HG03103 (cell line): ENCODE measurements at regions not wholly inside any gene's neighbourhood (a gene's known extent, or its start where the extent isn't known, plus 50 kb on each side); places are given as distances from the start of the nearest gene placed in this dataset.

Source experiments
- ATAC-seq: cut with Tn5 transposase; IDR thresholded peaks from one replicate; pipeline ENCODE4 v1.9.1; 2021; ENCODE audit warnings: low read depth; ENCODE audit not compliant: unreplicated experiment

DNA sequence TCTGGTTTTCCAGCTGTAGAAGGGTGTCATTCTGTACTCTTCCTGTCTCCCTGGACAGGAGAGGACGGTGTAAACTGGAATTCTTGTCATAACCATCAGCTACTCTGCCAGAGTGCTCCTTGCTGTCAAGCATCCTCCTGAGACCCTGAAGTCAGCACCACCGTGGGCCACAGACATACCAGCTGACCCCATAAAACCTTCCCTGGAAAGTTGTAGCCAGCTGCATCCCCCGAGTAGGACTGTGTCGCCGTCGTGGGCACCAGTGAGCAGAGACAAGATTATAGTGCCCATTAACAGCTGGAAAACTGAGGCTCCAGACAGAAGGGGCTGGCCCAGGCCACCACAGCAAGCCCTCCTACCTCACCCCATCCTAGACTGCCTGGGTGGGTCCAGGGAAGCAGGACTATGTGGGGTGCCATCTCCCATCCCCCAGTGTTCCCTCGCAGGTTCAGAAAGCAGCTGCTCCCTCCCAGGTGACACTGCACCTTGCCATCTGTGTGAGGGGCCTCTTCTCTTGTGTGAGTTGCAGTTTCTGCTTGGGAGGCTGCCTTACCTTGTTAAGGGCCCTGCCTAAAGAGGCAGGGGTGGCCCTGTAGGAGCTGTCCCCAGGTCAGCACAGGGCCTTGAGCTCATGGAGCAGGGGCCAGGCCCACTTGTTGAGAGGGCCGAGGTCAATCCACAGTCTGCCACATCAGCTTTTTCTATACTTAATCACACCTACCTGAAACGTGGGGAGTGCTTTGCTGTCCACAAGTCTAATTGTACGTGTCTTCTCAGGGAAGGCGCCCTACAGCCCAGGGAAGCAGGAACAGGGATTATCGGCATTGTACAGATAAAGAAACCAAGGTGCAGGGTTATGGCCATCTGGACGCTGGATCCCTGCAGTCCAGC is 191.9 kb upstream of the LINGO1 start:
- ATAC-seq, result no peak

DNA sequence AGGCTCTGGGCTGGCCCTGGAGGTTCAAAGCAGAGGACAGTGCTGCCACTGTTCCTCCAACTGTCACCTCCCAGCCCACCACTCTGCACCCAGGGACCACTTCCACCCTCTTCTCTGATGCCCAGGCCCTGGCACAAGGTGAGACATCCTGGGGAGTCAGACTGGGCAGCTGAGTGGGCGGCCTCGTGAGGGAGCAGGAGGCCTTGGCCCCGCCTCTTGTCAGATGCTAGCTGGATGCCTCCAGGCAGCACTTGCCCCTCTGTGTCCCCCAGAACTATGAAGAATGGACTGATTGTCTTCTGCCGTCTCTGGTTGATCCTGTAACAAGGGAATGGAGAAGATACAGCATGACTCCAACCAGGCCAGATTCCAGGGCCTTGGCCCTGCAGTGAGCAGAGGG is 191.0 kb upstream of the LINGO1 start:
- no peak for ATAC-seq

DNA sequence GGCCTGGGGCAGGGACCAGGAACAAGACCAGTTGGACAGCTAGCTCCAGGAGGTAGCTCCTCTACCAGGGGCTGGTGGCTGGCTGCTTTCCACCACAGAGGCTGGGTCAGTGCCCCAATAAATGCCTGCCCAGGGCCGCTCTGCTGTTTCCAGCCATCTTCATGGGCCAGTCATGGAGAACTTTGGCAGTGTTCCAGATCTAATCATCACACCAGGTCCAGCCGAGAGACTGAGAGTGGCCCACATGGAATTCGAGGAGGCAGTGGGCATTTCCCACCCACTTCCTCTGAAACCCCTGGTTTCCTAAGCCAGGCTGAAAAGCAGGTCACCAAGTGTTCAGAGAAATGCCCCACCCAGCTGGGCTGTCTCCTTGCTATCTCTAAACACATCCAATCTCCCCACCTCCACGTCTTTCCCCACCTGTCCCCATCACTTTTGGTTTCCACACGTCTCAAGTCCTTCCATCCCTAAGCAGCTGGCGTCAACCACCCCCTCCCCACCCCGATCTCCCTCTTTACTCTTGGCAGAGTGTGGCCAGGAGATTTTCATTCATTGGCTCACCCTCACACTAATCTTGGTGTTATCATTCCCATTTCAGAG is 190.0 kb upstream of the LINGO1 start:
- no peak for ATAC-seq

DNA sequence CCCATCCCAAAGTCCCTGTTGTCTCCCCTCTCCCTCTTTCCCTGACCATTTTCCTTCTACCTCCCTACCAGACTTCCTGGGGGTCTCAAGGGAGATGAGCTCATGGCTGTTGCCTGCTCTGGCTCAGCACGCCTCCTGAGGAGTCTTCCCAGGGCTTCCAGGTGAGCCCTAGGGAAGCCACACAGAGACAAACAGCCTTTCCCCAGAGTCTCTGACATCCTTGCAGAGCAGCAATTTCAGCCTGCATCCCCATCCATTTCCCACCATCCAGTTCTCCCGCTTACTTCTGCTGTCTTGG is 189.2 kb upstream of the LINGO1 start:
- ATAC-seq, result no peak

DNA sequence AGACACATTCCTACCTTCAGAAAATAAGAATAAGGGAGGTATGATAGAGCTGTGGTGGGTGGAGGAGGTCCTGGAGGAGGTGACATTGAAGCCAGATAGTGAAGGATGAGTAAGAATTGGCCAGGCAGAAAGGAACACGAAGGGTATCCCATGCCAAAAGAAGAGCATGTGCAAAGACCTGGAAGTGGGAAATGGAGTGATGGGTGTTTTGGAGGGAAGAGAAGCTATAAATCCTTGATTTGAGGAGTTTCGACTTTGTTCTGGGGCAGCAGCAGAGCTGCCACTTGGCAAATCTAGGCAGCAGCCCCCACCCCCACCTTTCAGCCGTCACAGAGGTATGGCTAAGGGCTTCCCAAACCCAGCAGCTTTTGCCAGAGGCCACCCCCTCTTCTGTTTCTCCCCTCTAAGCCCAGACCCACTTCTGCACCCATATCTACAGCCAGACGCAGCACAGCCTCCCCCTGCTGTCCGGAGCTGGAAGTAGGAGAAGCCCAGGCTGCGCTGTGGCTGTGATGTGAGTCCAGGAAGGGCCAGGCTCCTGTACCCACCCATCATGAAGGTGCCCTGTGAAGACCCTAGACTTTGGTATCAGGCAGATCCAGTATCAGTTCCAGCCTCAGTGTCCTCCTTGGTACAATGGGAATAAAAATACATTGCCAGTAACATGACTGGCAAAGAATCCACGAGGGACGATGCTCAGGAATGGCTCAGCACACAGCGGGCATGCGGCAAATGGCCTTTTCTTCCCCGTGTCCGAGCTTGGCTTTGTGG is 188.7 kb upstream of the LINGO1 start:
- ATAC-seq, result no peak

DNA sequence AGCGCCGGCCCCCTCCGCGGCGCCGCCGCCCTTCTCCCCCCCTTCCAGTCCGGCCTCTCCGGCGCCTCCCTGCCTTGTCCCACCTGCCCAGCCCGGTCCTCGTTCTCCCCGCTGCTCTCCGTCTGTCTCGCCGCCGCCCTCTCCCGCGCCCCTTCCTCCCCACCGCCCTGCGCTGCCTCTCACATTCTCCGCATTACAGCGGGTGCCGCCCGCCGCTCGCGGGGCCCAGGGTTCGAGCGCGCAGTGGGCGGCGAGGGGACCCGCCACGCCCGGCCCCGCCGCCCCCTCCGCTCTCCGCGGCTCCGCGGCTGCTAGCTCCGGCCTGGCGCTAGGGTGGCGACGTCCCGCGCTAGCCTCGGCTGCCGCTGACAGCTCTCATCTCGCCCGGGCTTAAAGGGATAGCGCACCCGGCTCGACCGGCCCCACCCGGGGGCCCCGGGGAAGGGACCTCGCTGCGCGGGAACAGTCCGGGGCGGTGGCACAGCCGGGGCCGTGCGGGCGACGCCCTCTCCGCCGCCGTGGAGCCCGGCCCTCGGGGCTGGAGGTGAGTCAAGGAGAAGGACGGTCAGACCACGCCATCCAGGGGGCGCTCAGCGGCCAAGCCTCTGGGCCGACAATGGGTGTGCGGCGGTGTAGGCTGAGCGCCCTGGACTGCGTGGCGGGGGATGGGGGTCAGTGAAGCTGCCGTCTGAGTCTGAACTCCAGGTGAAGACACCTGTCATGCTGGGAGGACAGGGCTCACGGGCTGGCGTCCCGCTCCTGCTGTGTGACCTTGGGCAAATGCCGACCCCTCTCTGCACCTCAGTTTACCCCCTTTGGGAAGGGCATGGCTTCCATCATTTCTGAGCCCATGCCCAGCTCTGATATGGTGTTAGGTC is 187.4 kb upstream of the LINGO1 start:
- ATAC-seq, result no peak

DNA sequence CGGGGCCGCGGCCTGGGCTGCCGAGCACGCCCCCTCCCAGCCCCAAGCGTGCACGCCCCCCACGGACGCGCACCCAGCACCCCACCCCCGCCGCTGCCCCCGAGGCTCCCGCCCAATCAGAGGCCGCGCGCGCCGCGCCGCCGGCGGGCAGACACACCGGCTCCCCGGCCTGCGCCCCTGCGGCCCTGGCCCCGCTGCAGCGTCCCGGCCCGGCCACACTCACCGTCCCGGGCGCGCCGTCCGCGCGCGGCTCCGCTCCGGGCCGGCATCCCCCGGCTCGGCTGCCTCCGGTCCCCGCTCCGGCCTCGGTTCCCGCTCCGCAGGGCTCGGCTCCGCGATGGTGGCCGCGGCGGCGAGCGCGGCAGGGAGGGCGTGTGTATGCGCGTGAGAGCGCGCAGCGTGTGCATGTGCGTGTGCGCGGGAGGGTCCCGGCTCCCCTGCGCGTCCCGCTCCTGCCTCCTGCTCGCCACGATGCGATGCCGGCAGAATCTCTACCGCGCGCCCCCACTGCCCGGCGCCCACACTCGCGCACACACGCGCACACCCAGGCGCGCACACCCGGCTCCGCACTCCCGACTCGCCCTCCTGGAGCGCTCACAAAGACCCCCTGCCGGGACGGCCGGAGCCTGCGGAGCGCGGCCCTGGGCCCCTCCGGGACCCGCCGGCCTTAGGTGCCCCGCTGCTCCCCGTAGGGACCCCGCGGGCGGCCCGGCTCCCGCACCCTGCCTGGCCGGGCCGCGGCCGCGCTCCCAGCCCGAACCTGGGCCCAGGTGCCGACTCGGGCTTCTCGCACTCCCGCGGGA is 186.5 kb upstream of the LINGO1 start:
- no peak for ATAC-seq

DNA sequence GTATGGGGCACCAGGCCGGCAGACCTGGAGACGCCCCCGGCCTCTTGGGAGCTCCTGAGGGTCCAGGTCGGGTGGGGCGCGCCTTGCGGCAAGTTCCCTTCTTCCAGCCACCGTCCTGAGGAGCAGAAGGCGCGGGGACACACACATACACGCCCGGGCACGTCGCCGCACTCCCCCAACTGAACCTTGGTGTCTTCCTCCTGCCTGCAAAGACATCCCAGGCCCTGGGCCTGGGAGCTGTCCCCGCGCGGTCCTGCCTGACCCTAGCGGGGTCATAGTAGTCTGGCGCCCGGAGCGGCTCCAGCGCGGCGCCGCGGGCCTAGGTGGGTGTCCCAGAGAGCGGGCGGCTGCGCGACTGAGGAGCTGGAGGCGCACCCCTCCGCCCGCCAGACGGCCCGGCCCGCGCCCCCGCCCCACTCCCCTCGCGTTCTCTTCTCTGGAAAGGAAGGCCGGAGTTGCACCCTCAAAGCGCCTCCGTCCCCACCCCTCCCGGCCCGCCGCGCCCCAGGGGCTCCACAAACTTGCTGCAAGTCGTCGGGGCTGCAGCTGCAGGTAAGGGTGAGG is 185.9 kb upstream of the LINGO1 start:
- no peak for ATAC-seq

DNA sequence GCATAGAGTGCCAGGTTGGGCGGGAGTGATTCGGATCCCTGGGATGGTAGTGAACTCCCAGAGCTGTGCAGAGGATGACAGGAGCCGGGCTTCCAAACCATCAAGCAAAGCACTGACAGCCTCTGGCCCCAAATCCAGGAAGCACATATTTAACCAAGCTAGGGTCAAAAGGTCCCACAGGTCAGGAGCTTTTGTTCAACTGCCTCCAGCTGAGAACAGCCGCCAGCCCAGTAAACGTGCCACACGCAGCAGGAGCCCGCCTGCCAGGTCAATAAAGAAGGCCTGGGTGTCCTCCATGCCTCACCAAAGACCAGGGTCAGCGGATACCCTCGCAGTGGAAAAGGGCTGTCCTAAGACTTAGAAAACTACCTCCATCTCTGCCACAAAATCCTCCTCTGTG is 184.7 kb upstream of the LINGO1 start:
- no peak for ATAC-seq

DNA sequence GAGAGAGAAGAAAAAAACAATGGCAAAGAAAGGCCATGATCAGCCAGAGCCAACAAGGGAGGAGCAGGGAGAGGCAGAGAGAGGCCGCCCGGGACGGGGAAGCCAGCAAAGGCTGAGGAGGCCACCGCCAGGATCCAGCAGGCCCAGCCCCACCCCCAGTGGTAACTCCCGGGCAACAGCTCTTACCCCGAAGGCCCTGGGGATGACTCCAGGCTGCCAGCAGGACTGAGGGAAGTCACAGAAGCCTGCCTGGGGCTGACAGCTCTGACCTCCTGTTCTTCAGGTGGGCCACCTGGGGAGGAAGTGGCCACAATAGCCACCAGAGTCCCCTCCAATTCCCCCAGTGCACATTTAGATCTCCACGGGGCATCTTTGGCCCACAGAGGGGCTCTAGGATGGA is 184.3 kb upstream of the LINGO1 start:
- no peak for ATAC-seq

DNA sequence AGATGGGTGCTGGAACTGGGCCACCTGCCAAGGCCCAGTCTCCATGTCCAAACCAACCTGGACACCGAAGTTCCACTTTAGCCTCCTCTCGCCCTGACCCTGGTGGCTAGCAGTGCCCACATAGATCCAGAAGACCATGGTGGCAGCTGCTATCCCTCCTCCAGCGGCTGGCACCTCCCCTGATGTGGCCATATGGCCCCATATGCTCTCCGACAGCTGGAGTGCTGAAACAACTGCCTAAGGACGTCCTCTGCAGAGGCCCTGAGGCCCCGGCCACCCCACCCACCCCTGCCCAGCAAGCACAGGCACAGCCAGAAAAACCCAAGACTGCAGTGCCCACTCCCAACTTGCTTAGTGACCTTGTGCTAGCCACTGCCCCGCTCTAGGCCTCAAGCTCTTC is 182.3 kb upstream of the LINGO1 start:
- no peak for ATAC-seq

DNA sequence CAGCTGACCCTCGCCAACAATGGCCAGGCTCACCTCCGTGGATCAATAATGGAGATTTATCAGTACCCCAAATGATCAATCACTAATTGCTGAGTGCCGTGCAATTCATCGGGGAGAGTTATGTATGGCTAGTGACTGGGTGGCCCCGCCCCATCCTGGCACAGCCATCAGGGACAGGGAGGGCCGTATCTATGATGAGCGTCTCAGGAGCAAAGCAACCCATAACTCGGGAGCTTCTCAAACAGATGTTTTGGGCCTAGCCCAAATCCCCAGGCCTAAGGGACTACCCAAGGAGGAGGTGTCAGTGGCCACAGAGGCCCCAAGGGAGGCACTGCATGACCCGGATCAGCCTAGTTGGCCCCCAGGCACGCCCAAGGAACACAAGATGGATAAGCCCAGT is 180.0 kb upstream of the LINGO1 start:
- ATAC-seq, result no peak

DNA sequence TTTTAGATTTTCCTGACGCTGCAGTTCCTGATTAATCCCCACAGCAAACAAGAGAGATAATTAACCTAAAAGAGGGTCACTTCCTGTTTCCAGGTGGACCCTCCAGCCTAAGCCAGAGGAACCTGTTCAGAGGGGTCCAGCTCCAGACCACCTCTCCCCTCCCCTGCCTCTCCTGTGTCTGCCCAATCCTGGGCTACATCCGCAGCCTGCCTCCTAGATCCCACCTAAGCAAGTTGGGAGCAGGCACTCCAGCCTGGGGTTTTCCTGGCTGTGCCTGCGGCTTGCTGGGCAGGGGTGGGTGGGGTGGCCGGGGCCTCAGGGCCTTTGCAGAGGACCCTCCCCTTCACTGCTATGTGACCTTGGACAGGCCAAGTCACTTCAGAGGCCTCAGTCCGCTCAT is 178.6 kb upstream of the LINGO1 start:
- ATAC-seq, result no peak

DNA sequence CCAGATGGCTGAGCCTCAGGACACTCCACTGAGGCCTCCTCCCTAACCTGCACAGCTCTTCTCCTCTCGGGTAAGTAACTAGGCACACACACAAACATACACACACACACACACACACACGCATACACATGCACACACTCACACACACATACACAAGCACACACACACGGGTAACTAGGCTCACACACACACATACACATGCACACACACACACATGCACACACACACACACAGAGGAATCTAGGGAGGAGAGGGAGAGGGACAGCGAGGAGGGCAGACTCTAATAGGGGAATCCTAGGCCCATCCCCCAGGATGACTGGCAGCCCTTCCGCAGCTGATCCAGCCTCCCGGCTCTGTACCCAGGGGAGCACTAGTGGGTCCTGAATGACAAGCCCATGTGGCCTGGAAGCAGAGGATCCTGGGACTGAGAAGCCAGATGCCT is 177.4 kb upstream of the LINGO1 start:
- no peak for ATAC-seq

DNA sequence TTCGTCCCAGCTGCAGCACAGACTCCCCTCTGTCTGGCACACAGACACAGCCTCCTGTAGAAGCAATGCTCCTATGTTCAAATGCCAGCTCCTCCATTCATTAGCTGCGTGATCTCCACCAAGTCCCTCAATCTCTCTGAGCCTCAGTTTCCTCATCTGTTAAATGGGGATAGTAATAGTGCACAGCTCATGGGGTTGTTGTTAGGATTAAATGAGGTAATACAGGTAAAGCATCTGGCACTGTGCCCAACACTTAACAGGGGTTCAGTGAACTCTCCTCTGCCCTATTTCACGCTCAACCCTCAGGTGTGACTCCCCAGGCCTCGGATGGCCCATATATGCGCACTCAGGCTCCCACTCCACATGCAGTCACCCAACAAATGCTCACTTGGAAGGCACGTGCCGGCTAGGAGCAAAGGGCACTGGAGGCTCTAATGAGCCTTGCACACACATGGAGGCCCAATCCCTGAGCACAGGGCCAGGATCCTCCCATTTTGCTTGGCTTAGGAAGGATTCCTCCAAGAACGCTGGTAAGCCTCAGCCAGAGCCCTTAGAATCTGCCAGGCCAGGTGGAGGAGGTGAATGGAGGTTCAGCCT is 176.0 kb upstream of the LINGO1 start:
- no peak for ATAC-seq

DNA sequence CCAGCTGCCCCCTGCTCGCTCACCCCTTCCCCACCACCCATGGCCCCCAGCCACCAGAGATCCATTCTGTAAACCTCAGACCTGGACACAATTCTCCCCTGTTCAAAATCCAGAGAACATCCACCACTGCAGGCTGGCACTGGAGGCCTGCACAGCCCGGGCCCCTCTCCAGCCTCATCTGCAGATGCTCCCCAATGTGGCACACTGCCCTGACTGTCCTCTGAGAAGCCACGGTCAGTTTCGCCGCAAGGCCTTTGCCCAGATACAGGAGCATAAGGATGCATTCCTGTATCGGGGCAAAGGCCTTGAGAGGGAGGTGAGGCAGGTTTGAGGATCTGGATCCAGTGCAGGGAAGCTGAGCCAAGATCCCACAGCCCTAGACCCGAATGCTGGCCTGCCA is 175.4 kb upstream of the LINGO1 start:
- ATAC-seq, result no peak

DNA sequence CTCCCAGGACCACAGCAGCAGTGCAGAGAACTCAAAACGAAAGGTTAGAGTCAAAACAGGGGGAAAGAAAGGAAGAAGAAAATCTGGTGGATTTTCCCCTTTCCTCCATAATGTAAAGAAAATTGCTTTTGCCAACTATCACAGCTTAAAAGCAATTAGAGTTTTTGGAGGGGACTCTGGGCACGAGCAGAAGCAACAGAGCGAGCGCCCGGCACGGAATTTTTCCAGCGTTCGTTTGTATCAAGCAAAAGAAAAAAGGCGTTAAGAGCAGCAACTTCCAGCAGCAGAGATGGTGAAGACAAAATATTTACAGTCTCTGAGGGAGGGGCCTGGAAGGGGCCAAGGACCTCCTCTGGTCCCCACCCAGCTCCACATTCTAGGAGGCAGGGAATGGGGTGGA is 174.9 kb upstream of the LINGO1 start:
- no peak for ATAC-seq

DNA sequence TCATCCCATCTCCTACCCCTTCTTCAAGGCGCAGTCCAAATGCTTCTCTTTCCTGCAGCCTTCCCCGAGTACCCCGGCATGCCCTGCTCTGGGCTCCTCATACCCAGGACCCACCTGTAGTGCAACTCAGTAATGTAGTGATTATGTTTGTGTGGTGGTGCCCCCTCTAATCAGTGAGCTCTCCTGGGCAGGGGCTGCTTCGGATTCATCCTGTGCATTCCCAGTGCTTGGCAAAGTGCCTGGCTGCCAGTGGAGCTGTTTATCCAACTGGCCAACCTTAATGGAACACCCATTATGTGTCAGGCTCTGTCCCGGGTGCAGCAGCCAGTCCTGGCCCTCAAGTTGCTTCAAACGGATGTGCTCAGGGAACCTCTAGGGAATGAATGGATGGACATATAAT is 174.4 kb upstream of the LINGO1 start:
- no peak for ATAC-seq

DNA sequence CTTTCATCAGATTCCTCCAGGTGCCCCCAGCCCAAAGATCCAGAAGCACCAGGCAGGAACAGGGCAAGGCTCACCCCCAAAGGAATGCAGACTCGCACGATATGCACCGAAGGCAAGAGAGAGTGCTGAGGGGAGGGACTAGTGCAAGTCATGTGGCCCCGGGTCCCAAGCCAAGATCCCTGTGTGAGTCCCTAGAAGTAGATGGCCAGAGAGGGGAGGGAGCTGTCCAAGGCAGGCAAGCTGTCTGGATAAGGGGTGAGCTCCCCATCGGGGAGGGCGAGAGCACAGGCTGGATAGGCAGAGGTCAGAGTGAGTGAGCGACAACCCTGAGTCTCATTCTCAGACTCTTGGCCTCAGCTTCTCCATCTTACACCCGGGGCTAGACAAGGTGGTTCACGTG is 171.5 kb upstream of the LINGO1 start:
- no peak for ATAC-seq
